ENCODE measurements at regions not wholly inside any gene's neighbourhood (a gene's known extent, or its start where the extent isn't known, plus 50 kb on each side); places are given as distances from the start of the nearest gene placed in this dataset.

- Histone ChIP-seq H3K9ac (ENCODE audit: low read depth, low read length) (no peak overlapping the region), H3K18ac (ENCODE audit: low read depth, low read length) (no peak overlapping the region), H3K14ac (replicated peaks; ENCODE audit: low read depth, low read length) (no peak overlapping the region; the same call in 1 of the 2 replicates), H3K36me3 (ENCODE audit: control insufficient read depth, insufficient read depth, low read length) (no peaks in the 10 kb centered on the region), H3K4me1 (ENCODE audit: control insufficient read depth, insufficient read depth, low read length) (no peaks in the 10 kb centered on the region), H3K56ac (ENCODE audit: extremely low read depth, insufficient read depth, low read length) (no peak overlapping the region), H3K9me3 (ENCODE audit: control insufficient read depth, insufficient read depth, low read length) (no peaks in the 10 kb centered on the region), H2AK9ac (replicated peaks; ENCODE audit: low read depth, low read length, poor library complexity) (no peak overlapping the region), H4K8ac (ENCODE audit: low read depth in 2 of 2, low read length in 2 of 2) (no peak overlapping the region), H3K23ac (ENCODE audit: low read depth, low read length) (no peak overlapping the region), H4K5ac (ENCODE audit: low read depth, low read length) (no peak overlapping the region), H3K27ac (ENCODE audit: insufficient read depth, low read length) (no peak overlapping the region), H4K91ac (ENCODE audit: insufficient read depth, low read depth, low read length) (no peak overlapping the region), H3K4ac (ENCODE audit: low read depth, low read length) (no peak overlapping the region), H3K27me3 (ENCODE audit: control insufficient read depth, insufficient read depth, low read length) (no peaks in the 10 kb centered on the region), H2BK15ac (ENCODE audit: low read depth, low read length) (no peak overlapping the region), H3K4me3 (ENCODE audit: insufficient read depth, low read depth, low read length) (no peak overlapping the region), H3K9me1 (ENCODE audit: insufficient read depth, low read length) (no peaks in the 10 kb centered on the region), H3K79me1 (ENCODE audit: low read depth in 1 of 2, low read length in 2 of 2) (no peaks in the 10 kb centered on the region), H2AFZ (replicated peaks; ENCODE audit: low read length, poor library complexity) (no peak overlapping the region), H2BK20ac (ENCODE audit: low read depth, low read length) (no peak overlapping the region), H4K20me1 (ENCODE audit: insufficient read depth, low read length) (no peaks in the 10 kb centered on the region), H3K4me2 (ENCODE audit: low read depth, low read length) (no peak overlapping the region), H2AK5ac (ENCODE audit: low read depth, low read length) (no peak overlapping the region), H2BK120ac (ENCODE audit: low read depth, low read length) (no peak overlapping the region), H2BK5ac (ENCODE audit: low read depth, low read length, poor library complexity, severe bottlenecking) (no peak overlapping the region)
- ChIA-PET CTCF (no interaction called here), POLR2A (ENCODE audit: unreplicated experiment) (no interaction called here)
- dilution Hi-C loops (cut with HindIII; ENCODE audit: low sequenced_read_pairs, unreplicated experiment): no loop called here
- TF ChIP-seq SMC3 (IDR thresholded peaks at IDR 0.05; ENCODE audit: low read depth, low read length) (no peak), RAD21 (IDR thresholded peaks at IDR 0.05; ENCODE audit: low read length) (no peak), NFE2L2 (IDR thresholded peaks at IDR 0.05; ENCODE audit: low read depth, low read length) (no peak), RFX5 (IDR thresholded peaks at IDR 0.05; ENCODE audit: low read depth, low read length) (no peak), MXI1 (IDR thresholded peaks at IDR 0.05; ENCODE audit: borderline replicate concordance, low read depth, low read length) (no peak), MAZ (IDR thresholded peaks at IDR 0.05; ENCODE audit: borderline replicate concordance, low read depth, low read length) (no peak)
- intact Hi-C loops (cut with micrococcal nuclease): no loop called here
- no TSS peak for BruUV-seq (replicated peaks)
- no peak for ATAC-seq (ENCODE audit: low read depth)
- no peak for DNase-seq
- WGBS, 2 experiments (ENCODE audit: extremely low coverage in 2 of 2, insufficient read length in 1 of 2): no CpG with 5 or more reads among the region's 1 CpG
- in situ Hi-C loops (cut with MboI; ENCODE audit: low sequenced_read_pairs): no loop called here
These were observed 234.9 kb upstream of the CTSO start for GRCh38 chr4:156188596-156188995.
